Activated CD8-positive, alpha-beta T cell treated with anti-CD3 and anti-CD28 coated beads for 36 hours (primary cell): ENCODE measurements at regions not wholly inside any gene's neighbourhood (a gene's known extent, or its start where the extent isn't known, plus 50 kb on each side); places are given as distances from the start of the nearest gene placed in this dataset.

Experiments used
- ATAC-seq: fragments of 200-7000 bp; cut with Tn5 transposase; one replicate; pipeline ENCODE4 v1.10.0; 2021; ENCODE audit warnings: mild to moderate bottlenecking, moderate library complexity
- CTCF ChIA-PET: fragments of 350-600 bp; sonication (Branson Sonifier 250); formaldehyde crosslinking; loops from one replicate; lab custom pipeline; 2021; ENCODE audit warnings: antibody characterized with exemption; lab: Charles Lee
- POLR2A ChIA-PET: fragments of 350-600 bp; sonication (Branson Sonifier 250); formaldehyde crosslinking; loops from one replicate; lab custom pipeline; 2021; ENCODE audit warnings: antibody characterized with exemption; lab: Charles Lee
- DNase-seq: peaks from one replicate; pipeline ENCODE4 v3.0.0-alpha.2; 2020
- H3K27ac Mint-ChIP-seq: one replicate; pipeline ENCODE4 v1.8.0; 2021; ENCODE audit warnings: mild to moderate bottlenecking, mixed read lengths
- H3K27me3 Mint-ChIP-seq: one replicate; pipeline ENCODE4 v1.8.0; 2021; ENCODE audit warnings: mixed read lengths
- H3K36me3 Mint-ChIP-seq: one replicate; pipeline ENCODE4 v1.8.0; 2021; ENCODE audit warnings: low read depth, mixed read lengths
- H3K4me1 Mint-ChIP-seq: one replicate; pipeline ENCODE4 v1.8.0; 2021; ENCODE audit warnings: low read depth, mixed read lengths
- H3K4me3 Mint-ChIP-seq: one replicate; pipeline ENCODE4 v1.8.0; 2021; ENCODE audit warnings: mild to moderate bottlenecking, moderate library complexity, mixed read lengths
- H3K9me3 Mint-ChIP-seq: one replicate; pipeline ENCODE4 v1.8.0; 2021; ENCODE audit warnings: mixed read lengths
- CTCF ChIP-seq: fragments of 200-600 bp; IDR thresholded peaks from one replicate; pipeline ENCODE4 v1.8.0; 2022; ENCODE audit warnings: antibody characterized with exemption, mild to moderate bottlenecking
- intact Hi-C: fragments of 100-400 bp; cut with micrococcal nuclease; formaldehyde crosslinking; loops from one replicate; pipeline ENCODE4 v1.10.0; 2022

- ChIA-PET CTCF (no interaction called here), POLR2A (no interaction called here)
- intact Hi-C loops: no loop called here
- Mint-ChIP-seq H3K36me3 (no peaks in the 10 kb centered on the region), H3K9me3 (no peaks in the 10 kb centered on the region), H3K27ac (no peak overlapping the region), H3K4me1 (no peaks in the 10 kb centered on the region), H3K4me3 (no peak overlapping the region), H3K27me3 (no peaks in the 10 kb centered on the region)
- no peak for ATAC-seq
- no peak for DNase-seq
- no peak for TF ChIP-seq CTCF
These were observed 329.5 kb downstream of the LTN1 start for GRCh38 chr21:28663111-28663693.

GRCh38 chr21:28657566-28657965 is 335.1 kb downstream of the LTN1 start:
- H3K4me3 Mint-ChIP-seq: no peak overlapping the region
- no peaks in the 10 kb centered on the region for H3K36me3 Mint-ChIP-seq
- TF ChIP-seq CTCF: no peak
- CTCF ChIA-PET: interaction anchor here (1.5 kb wide), 1 partner anchor 88 kb away, joined by 3 read pairs; no protein-coding TSS in a partner anchor
- POLR2A ChIA-PET: no interaction called here
- ATAC-seq (no peak), DNase-seq (no peak)
- no peak overlapping the region for H3K27ac Mint-ChIP-seq
- no peaks in the 10 kb centered on the region for H3K27me3 Mint-ChIP-seq
- peaks cover 5% of the 10 kb centered on the region for H3K4me1 Mint-ChIP-seq
- intact Hi-C loops: no loop called here
- H3K9me3 Mint-ChIP-seq: peaks cover 2% of the 10 kb centered on the region

GRCh38 chr21:28655471-28655870 is 337.2 kb downstream of the LTN1 start:
- TF ChIP-seq CTCF: no peak
- Mint-ChIP-seq H3K9me3 (peaks cover 2% of the 10 kb centered on the region), H3K36me3 (no peaks in the 10 kb centered on the region), H3K4me1 (peaks cover 5% of the 10 kb centered on the region), H3K27ac (no peak overlapping the region), H3K4me3 (no peak overlapping the region), H3K27me3 (no peaks in the 10 kb centered on the region)
- ChIA-PET CTCF (interaction anchor here (1.1 kb wide), 1 partner anchor 22 kb away, joined by 4 read pairs; no protein-coding TSS in a partner anchor), POLR2A (no interaction called here)
- no peak for ATAC-seq
- intact Hi-C loops: no loop called here
- no peak for DNase-seq

- DNase-seq (no peak), ATAC-seq (no peak)
- peaks cover 2% of the 10 kb centered on the region for H3K9me3 Mint-ChIP-seq
- ChIA-PET CTCF (interaction anchor here (0.7 kb wide), 1 partner anchor 10 kb away, joined by 3 read pairs; no protein-coding TSS in a partner anchor), POLR2A (no interaction called here)
- no peak for TF ChIP-seq CTCF
- peaks cover 5% of the 10 kb centered on the region for H3K4me1 Mint-ChIP-seq
- H3K27me3 Mint-ChIP-seq: no peaks in the 10 kb centered on the region
- H3K36me3 Mint-ChIP-seq: no peaks in the 10 kb centered on the region
- H3K4me3 Mint-ChIP-seq: no peak overlapping the region
- H3K27ac Mint-ChIP-seq: no peak overlapping the region
- intact Hi-C loops: no loop called here
These were observed 338.3 kb downstream of the LTN1 start for GRCh38 chr21:28654406-28654805.

GRCh38 chr21:28644762-28645161 is 347.9 kb downstream of the LTN1 start:
- Mint-ChIP-seq H3K4me1 (peaks cover 3% of the 10 kb centered on the region), H3K4me3 (no peak overlapping the region), H3K27me3 (no peaks in the 10 kb centered on the region), H3K9me3 (no peaks in the 10 kb centered on the region), H3K27ac (no peak overlapping the region), H3K36me3 (peaks cover 4% of the 10 kb centered on the region)
- intact Hi-C loops: no loop called here
- no peak for ATAC-seq
- CTCF ChIA-PET: no interaction called here
- no peak for DNase-seq
- POLR2A ChIA-PET: interaction anchor here (0.6 kb wide), 1 partner anchor 1799 kb away, joined by 3 read pairs; no protein-coding TSS in a partner anchor
- no peak for TF ChIP-seq CTCF
